GM12864 (cell line): ENCODE measurements at regions not wholly inside any gene's neighbourhood (a gene's known extent, or its start where the extent isn't known, plus 50 kb on each side); places are given as distances from the start of the nearest gene placed in this dataset.
A peak's percentile ranks its signal among the peaks of the same experiment; 100 is the strongest.

Experiments used
- DNase-seq: peaks from one replicate; pipeline ENCODE4 v3.0.0-alpha.2; 2011; ENCODE audit warnings: low read depth
- H3K4me3 ChIP-seq: 2 replicates; pipeline ENCODE4 v1.5.1; 2011; ENCODE audit warnings: mild to moderate bottlenecking, low read depth, low read length, control low read depth
- TF ChIP-seq, protein P1 (sequence below): IDR thresholded peaks from 2 replicates; pipeline ENCODE4 v1.5.1; 2011; ENCODE audit warnings: low read depth, mild to moderate bottlenecking, moderate library complexity, low read length, control low read depth, inconsistent platforms; ENCODE audit errors: missing control alignments

DNA sequence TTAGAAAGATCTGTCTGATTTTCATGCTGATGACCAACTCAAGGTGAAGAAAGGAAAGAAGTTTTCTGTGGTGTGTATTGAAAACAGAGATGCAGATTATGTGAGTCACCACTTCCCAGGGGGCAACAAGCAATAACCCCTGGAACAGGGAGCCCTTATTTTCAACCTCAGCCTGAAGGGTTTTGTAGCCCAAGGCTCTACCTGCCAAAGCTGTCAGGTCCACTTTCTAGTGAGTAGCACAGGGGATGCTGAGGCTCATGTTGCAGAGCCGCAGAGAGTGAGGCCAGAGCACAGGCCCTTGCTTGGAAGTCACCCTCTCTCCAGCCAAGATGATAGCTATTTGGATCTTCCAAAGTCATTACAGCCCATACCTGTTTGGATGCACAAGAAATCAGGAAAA is 152.2 kb upstream of the SLC24A5 start:
- DNase-seq = no peak

GRCh38 chr15:47971637-47972036 is 149.2 kb upstream of the SLC24A5 start:
- DNase-seq = no peak
- TF ChIP-seq, protein P1, sequence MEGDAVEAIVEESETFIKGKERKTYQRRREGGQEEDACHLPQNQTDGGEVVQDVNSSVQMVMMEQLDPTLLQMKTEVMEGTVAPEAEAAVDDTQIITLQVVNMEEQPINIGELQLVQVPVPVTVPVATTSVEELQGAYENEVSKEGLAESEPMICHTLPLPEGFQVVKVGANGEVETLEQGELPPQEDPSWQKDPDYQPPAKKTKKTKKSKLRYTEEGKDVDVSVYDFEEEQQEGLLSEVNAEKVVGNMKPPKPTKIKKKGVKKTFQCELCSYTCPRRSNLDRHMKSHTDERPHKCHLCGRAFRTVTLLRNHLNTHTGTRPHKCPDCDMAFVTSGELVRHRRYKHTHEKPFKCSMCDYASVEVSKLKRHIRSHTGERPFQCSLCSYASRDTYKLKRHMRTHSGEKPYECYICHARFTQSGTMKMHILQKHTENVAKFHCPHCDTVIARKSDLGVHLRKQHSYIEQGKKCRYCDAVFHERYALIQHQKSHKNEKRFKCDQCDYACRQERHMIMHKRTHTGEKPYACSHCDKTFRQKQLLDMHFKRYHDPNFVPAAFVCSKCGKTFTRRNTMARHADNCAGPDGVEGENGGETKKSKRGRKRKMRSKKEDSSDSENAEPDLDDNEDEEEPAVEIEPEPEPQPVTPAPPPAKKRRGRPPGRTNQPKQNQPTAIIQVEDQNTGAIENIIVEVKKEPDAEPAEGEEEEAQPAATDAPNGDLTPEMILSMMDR = no peak
- no peak overlapping the region for H3K4me3 ChIP-seq

More for the DNA sequence above, 152.2 kb upstream of the SLC24A5 start:
- H3K4me3 ChIP-seq = no peak overlapping the region
- TF ChIP-seq, protein P1 = no peak

- H3K4me3 ChIP-seq = no peak overlapping the region
- DNase-seq = no peak
- TF ChIP-seq, protein P1 = no peak
Observed at GRCh38 chr15:47972738-47973137, 148.1 kb upstream of the SLC24A5 start.

GRCh38 chr15:47974724-47975123 is 146.1 kb upstream of the SLC24A5 start:
- no peak overlapping the region for H3K4me3 ChIP-seq
- no peak for DNase-seq
- TF ChIP-seq, protein P1 = no peak

- TF ChIP-seq, protein P1 = no peak
- H3K4me3 ChIP-seq = no peak overlapping the region
- DNase-seq = no peak
Observed at GRCh38 chr15:47975427-47975826, 145.4 kb upstream of the SLC24A5 start.

DNA sequence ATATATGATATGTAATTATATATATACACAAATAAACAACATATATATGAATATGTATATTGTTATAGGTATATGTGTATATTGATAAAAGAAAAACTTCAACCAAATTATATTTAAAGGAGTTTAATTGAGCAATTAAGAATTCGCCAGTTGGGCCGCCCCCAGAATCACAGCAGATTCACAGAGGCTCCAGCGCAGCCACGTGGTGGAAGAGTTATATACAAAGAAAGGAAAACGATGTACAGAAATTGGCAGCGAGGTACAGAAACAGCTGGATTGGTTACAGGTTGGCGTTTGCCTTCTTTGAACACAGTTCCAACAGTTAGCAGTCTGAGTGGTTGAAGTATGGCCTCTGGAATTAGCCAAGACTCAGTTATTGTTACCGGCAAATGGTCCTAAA is 137.3 kb upstream of the SLC24A5 start:
- no peak for DNase-seq
- H3K4me3 ChIP-seq = no peak overlapping the region
- TF ChIP-seq, protein P1 = peak; percentile 6

- no peak overlapping the region for H3K4me3 ChIP-seq
- DNase-seq = no peak
- TF ChIP-seq, protein P1 = no peak
Observed at GRCh38 chr15:47985568-47985967, 135.2 kb upstream of the SLC24A5 start.
